DND-41 (cell line): ENCODE measurements at regions not wholly inside any gene's neighbourhood (a gene's known extent, or its start where the extent isn't known, plus 50 kb on each side); places are given as distances from the start of the nearest gene placed in this dataset.

Experiments used
- CTCF ChIP-seq: IDR thresholded peaks from 2 replicates; pipeline ENCODE4 v1.5.1; 2012; ENCODE audit warnings: borderline replicate concordance, low read length, moderate library complexity, mild to moderate bottlenecking; ENCODE audit not compliant: poor library complexity, severe bottlenecking; ENCODE audit errors: extremely low read depth
- EZH2 ChIP-seq: IDR thresholded peaks from 3 replicates; pipeline ENCODE4 v1.6.1; 2012; ENCODE audit warnings: borderline replicate concordance, low read depth, mild to moderate bottlenecking, moderate library complexity, low read length, inconsistent platforms; ENCODE audit not compliant: severe bottlenecking

- TF ChIP-seq CTCF (no peak), EZH2 (no peak)
Observed at GRCh38 chr13:110018009-110018408, 231.6 kb upstream of the IRS2 start.
